ENCODE measurements at regions not wholly inside any gene's neighbourhood (a gene's known extent, or its start where the extent isn't known, plus 50 kb on each side); places are given as distances from the start of the nearest gene placed in this dataset.
"Not testable (repeated sequence)": the region's sequence is repeated elsewhere in the genome, so short reads cannot be mapped to it uniquely, and the experiment has no call there.

DNA sequence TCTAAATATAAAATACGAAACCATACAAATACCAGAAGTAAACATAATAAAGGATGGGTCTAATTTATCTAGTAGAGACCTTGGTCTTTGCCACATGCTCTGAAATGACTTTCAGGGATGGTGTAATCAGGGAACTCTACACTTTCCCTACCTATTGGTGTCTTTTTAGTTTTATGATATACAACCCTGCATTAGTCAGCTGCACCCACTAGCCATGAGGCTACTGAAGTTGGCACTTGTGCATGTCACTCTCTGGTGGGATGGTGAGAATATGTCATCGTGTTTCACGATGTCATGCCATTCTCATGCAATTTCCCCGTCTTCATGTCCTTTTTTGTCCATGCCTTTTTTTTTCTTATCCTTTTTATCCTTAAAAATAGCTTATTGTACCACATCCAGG, 234.9 kb upstream of the ACTBL2 start:
- H3K36me3 ChIP-seq (ENCODE audit: control insufficient read depth, insufficient read depth, low read length) = no peaks in the 10 kb centered on the region
- H3K27me3 ChIP-seq (ENCODE audit: control insufficient read depth, insufficient read depth, low read length, poor library complexity, severe bottlenecking) = no peaks in the 10 kb centered on the region
- WGBS, 2 experiments = 87 to 93% methylated on average over 3 of the region's 4 CpGs
- H3K9me3 ChIP-seq (ENCODE audit: control insufficient read depth, low read length) = no peaks in the 10 kb centered on the region
- H3K27ac ChIP-seq (ENCODE audit: insufficient read depth, low read depth, low read length, poor library complexity, severe bottlenecking) = no peak overlapping the region
- no peak overlapping the region for H3K4me3 ChIP-seq (ENCODE audit: insufficient read depth, low read depth, low read length)
- H3K4me1 ChIP-seq (ENCODE audit: control insufficient read depth, insufficient read depth, low read length) = no peaks in the 10 kb centered on the region

DNA sequence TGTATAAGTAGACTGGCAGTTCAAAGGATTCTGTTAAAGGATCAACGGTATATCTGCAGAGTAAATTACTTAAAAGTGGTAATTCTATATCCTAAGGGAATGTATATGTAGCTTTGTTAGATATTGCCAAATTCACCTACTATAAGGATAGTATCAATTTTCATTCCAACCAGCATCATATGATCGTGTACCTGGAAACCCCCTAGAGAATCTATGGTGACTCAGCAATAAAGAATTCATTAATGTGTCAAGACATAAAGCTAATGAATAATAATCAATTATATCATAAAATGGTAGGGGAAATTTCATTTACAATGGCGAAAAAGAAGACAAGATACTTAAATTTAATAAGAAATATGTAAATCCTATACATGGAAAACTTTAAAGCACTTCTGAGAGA, 234.1 kb upstream of the ACTBL2 start:
- no peaks in the 10 kb centered on the region for H3K9me3 ChIP-seq (ENCODE audit: control insufficient read depth, low read length)
- WGBS, 2 experiments = 92% methylated on average over 2 of the region's 3 CpGs; no CpG with 5 or more reads in 1 of the 2 experiments
- no peak overlapping the region for H3K27ac ChIP-seq (ENCODE audit: insufficient read depth, low read depth, low read length, poor library complexity, severe bottlenecking)

DNA sequence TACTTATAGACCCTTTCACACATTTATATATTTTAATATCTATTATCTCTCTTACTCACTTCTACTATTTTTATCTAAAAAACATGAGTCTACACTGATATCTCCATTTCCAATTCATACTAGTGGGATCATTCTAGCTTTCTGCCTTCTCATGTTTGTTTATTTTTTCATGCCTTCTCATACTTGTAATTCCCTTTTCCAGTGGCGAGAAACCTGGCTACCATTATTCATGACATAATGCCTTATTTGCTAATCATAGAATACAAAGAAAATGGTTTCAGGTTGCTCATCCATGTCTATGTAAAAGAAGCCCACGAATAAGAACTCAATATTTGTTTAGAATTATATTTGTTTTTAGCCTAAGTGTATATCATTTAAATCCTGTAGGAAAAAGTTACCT, 232.7 kb upstream of the ACTBL2 start:
- Histone ChIP-seq H3K27me3 (ENCODE audit: control insufficient read depth, insufficient read depth, low read length, poor library complexity, severe bottlenecking) (no peaks in the 10 kb centered on the region), H3K4me1 (ENCODE audit: control insufficient read depth, insufficient read depth, low read length) (no peaks in the 10 kb centered on the region), H3K4me3 (ENCODE audit: insufficient read depth, low read depth, low read length) (no peak overlapping the region), H3K36me3 (ENCODE audit: control insufficient read depth, insufficient read depth, low read length) (no peaks in the 10 kb centered on the region), H3K27ac (ENCODE audit: insufficient read depth, low read depth, low read length, poor library complexity, severe bottlenecking) (no peak overlapping the region), H3K9me3 (ENCODE audit: control insufficient read depth, low read length) (no peaks in the 10 kb centered on the region)
- WGBS, 2 experiments = 0 to 10% methylated on average over 1 of the region's 2 CpGs

More for the DNA sequence above, 234.1 kb upstream of the ACTBL2 start:
- Histone ChIP-seq H3K4me1 (ENCODE audit: control insufficient read depth, insufficient read depth, low read length) (no peaks in the 10 kb centered on the region), H3K27me3 (ENCODE audit: control insufficient read depth, insufficient read depth, low read length, poor library complexity, severe bottlenecking) (no peaks in the 10 kb centered on the region), H3K36me3 (ENCODE audit: control insufficient read depth, insufficient read depth, low read length) (no peaks in the 10 kb centered on the region), H3K4me3 (ENCODE audit: insufficient read depth, low read depth, low read length) (no peak overlapping the region)

DNA sequence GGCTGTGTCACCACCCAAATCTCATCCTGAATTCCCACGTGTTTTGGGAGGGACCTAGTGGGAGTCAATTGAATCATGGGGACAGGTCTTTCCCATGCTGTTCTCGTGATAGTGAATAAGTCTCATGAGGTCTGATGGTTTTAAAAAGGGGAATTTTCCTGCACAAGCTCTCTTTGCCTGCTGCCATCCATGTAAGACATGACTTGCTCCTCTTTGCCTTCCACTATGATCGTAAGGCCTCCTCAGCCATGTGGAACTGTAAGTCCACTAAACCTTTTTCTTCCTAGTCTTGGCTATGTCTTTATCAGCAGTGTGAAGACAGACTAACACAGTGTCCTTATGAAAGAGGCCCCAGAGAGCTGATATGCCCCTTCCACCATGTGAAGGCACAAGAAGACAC, 230.9 kb upstream of the ACTBL2 start:
- not testable (repeated sequence) for H3K36me3 ChIP-seq (ENCODE audit: control insufficient read depth, insufficient read depth, low read length); H3K27me3 ChIP-seq (ENCODE audit: control insufficient read depth, insufficient read depth, low read length, poor library complexity, severe bottlenecking); H3K4me3 ChIP-seq (ENCODE audit: insufficient read depth, low read depth, low read length); H3K27ac ChIP-seq (ENCODE audit: insufficient read depth, low read depth, low read length, poor library complexity, severe bottlenecking); H3K9me3 ChIP-seq (ENCODE audit: control insufficient read depth, low read length); H3K4me1 ChIP-seq (ENCODE audit: control insufficient read depth, insufficient read depth, low read length)
- 90% methylated on average over 3 of the region's 3 CpGs for WGBS, 2 experiments

DNA sequence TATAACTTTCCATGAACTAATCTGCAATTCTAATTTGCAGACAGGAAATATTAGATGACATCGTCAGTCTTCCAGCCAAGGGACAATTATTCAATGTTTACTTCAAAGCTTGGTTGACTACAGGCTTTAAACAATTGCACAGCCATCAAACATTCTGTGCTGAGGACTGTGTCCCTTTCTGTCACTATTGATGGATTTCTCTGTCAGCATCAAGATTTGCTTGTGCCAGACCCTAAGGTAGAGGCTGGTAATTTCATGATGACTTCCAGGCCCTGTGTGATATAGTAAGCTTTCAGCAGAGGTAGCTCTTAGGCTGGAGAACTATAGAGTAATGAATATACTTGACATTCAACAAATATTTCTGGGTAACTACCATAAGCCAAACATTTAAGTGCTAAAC, 229.3 kb upstream of the ACTBL2 start:
- H3K36me3 ChIP-seq (ENCODE audit: control insufficient read depth, insufficient read depth, low read length) = no peaks in the 10 kb centered on the region
- H3K27ac ChIP-seq (ENCODE audit: insufficient read depth, low read depth, low read length, poor library complexity, severe bottlenecking) = no peak overlapping the region
- H3K9me3 ChIP-seq (ENCODE audit: control insufficient read depth, low read length) = no peaks in the 10 kb centered on the region
- no peaks in the 10 kb centered on the region for H3K4me1 ChIP-seq (ENCODE audit: control insufficient read depth, insufficient read depth, low read length)
- 88 to 91% methylated on average over 1 of the region's 1 CpG for WGBS, 2 experiments
- no peak overlapping the region for H3K4me3 ChIP-seq (ENCODE audit: insufficient read depth, low read depth, low read length)
- no peaks in the 10 kb centered on the region for H3K27me3 ChIP-seq (ENCODE audit: control insufficient read depth, insufficient read depth, low read length, poor library complexity, severe bottlenecking)

DNA sequence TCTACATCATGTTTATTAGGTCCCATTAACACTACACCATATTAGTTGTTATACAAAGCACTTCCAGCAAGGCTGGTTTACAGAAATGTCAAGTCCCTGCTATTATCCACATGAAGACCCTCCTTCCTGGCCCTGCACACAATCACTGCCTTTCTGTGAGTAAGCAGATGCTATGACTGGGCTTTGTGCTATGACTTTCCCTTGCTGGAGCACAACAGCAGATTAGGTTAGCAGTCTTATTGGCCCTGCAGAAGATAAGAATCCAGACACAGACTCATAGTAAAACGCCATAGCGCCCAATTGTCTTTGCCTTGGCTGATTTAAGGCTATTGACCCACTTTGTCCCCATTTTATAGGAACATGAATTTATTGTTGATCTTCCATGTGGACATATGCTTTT, 228.9 kb upstream of the ACTBL2 start:
- no peak overlapping the region for H3K27ac ChIP-seq (ENCODE audit: insufficient read depth, low read depth, low read length, poor library complexity, severe bottlenecking)
- no peak overlapping the region for H3K4me3 ChIP-seq (ENCODE audit: insufficient read depth, low read depth, low read length)
- no peaks in the 10 kb centered on the region for H3K9me3 ChIP-seq (ENCODE audit: control insufficient read depth, low read length)
- 91 to 100% methylated on average over 2 of the region's 2 CpGs for WGBS, 2 experiments
- no peaks in the 10 kb centered on the region for H3K4me1 ChIP-seq (ENCODE audit: control insufficient read depth, insufficient read depth, low read length)
- H3K36me3 ChIP-seq (ENCODE audit: control insufficient read depth, insufficient read depth, low read length) = no peaks in the 10 kb centered on the region
- H3K27me3 ChIP-seq (ENCODE audit: control insufficient read depth, insufficient read depth, low read length, poor library complexity, severe bottlenecking) = no peaks in the 10 kb centered on the region

DNA sequence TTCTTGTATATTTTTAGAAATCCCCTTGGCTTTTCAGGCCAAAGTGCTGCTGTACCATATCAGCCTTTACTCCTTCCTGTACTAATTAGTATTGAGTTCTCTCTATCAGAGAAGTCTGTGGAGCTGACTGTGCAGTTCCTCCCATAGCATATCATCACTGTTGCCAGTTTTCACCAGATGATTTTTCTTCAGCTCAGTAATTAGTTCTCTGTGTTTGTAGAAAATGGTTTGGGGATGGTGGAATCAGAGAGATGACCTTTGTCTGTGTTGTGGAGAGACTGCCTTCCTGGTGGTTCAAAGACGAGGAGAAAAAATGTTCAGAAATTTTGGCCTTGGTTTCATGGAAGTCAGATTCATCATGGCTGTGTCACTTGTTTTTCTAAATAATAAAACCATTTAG, 227.5 kb upstream of the ACTBL2 start:
- H3K27ac ChIP-seq (ENCODE audit: insufficient read depth, low read depth, low read length, poor library complexity, severe bottlenecking) = no peak overlapping the region
- H3K4me1 ChIP-seq (ENCODE audit: control insufficient read depth, insufficient read depth, low read length) = no peaks in the 10 kb centered on the region
- 94 to 95% methylated on average over 1 of the region's 1 CpG for WGBS, 2 experiments
- H3K9me3 ChIP-seq (ENCODE audit: control insufficient read depth, low read length) = no peaks in the 10 kb centered on the region
- no peak overlapping the region for H3K4me3 ChIP-seq (ENCODE audit: insufficient read depth, low read depth, low read length)
- no peaks in the 10 kb centered on the region for H3K27me3 ChIP-seq (ENCODE audit: control insufficient read depth, insufficient read depth, low read length, poor library complexity, severe bottlenecking)
- no peaks in the 10 kb centered on the region for H3K36me3 ChIP-seq (ENCODE audit: control insufficient read depth, insufficient read depth, low read length)

DNA sequence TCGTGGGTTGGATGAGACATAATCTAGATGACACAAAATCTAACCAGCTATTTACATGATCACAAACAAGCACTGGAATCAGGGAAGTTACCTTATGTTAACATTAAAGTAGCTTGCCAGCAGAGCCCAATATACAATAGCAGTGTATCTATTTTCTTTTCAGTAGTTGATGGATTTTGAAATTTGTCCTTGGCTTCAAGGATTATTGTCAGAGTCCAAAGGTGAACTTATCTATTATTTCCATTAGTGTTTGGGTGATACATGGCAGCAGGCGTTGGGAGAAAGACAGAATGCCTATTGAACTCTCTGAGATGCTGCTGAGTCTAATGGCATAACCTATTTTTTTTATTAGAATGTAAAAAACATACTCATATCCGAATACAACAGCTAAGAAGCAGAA, 223.2 kb upstream of the ACTBL2 start:
- no peaks in the 10 kb centered on the region for H3K27me3 ChIP-seq (ENCODE audit: control insufficient read depth, insufficient read depth, low read length, poor library complexity, severe bottlenecking)
- H3K4me1 ChIP-seq (ENCODE audit: control insufficient read depth, insufficient read depth, low read length) = no peaks in the 10 kb centered on the region
- no peaks in the 10 kb centered on the region for H3K36me3 ChIP-seq (ENCODE audit: control insufficient read depth, insufficient read depth, low read length)
- H3K27ac ChIP-seq (ENCODE audit: insufficient read depth, low read depth, low read length, poor library complexity, severe bottlenecking) = no peak overlapping the region
- H3K9me3 ChIP-seq (ENCODE audit: control insufficient read depth, low read length) = no peaks in the 10 kb centered on the region
- H3K4me3 ChIP-seq (ENCODE audit: insufficient read depth, low read depth, low read length) = no peak overlapping the region
- 100% methylated on average over 1 to 2 of the region's 3 CpGs for WGBS, 2 experiments

DNA sequence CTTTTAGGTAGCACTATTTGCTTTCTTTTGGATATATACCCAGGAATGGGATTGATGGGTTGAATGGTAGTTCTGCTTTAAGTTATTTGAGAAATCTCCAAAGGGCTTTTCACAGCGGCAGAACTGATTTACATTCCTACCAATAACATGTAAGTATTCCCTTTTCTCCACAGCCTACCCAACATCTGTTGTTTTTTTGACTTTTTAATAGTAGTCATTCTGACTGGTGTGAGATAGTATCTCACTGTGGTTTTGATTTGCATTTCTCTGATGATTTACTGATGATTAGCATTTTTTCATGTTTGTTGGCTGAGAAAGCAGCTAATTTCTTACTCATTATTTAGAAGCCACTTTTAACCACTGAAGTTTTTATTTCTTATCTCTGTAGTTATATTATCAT, 221.1 kb upstream of the ACTBL2 start:
- H3K9me3 ChIP-seq (ENCODE audit: control insufficient read depth, low read length) = no peaks in the 10 kb centered on the region
- WGBS, 2 experiments = 100% methylated on average over 1 of the region's 1 CpG; no CpG with 5 or more reads in 1 of the 2 experiments
- H3K36me3 ChIP-seq (ENCODE audit: control insufficient read depth, insufficient read depth, low read length) = no peaks in the 10 kb centered on the region

DNA sequence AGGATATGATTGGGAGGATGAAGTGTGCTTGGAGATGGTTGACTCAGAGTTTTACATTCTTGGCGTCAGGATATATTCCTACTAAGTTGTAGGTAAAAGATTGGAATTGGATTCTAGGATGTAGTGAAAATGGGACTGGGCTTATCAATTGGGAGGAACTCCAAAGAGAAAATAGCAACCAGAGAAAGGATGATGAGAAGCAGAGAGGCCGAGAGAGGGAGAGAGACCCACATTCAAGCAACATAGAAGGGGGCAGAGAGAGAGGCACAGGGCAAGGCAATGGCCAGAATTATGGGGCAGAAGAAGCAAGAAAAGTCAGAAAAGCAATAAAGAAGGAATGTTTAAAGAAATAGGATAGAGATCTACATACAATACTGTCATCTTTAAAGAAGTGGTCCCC, 217.9 kb upstream of the ACTBL2 start:
- Histone ChIP-seq H3K4me3 (ENCODE audit: insufficient read depth, low read depth, low read length) (no peak overlapping the region), H3K27ac (ENCODE audit: insufficient read depth, low read depth, low read length, poor library complexity, severe bottlenecking) (no peak overlapping the region), H3K4me1 (ENCODE audit: control insufficient read depth, insufficient read depth, low read length) (peaks cover 10% of the 10 kb centered on the region), H3K27me3 (ENCODE audit: control insufficient read depth, insufficient read depth, low read length, poor library complexity, severe bottlenecking) (no peaks in the 10 kb centered on the region), H3K9me3 (ENCODE audit: control insufficient read depth, low read length) (no peaks in the 10 kb centered on the region), H3K36me3 (ENCODE audit: control insufficient read depth, insufficient read depth, low read length) (no peaks in the 10 kb centered on the region)
- WGBS, 2 experiments = 84 to 95% methylated on average over 2 of the region's 2 CpGs

More for the DNA sequence above, 221.1 kb upstream of the ACTBL2 start:
- no peaks in the 10 kb centered on the region for H3K4me1 ChIP-seq (ENCODE audit: control insufficient read depth, insufficient read depth, low read length)
- H3K27ac ChIP-seq (ENCODE audit: insufficient read depth, low read depth, low read length, poor library complexity, severe bottlenecking) = no peak overlapping the region
- no peak overlapping the region for H3K4me3 ChIP-seq (ENCODE audit: insufficient read depth, low read depth, low read length)
- H3K27me3 ChIP-seq (ENCODE audit: control insufficient read depth, insufficient read depth, low read length, poor library complexity, severe bottlenecking) = no peaks in the 10 kb centered on the region

DNA sequence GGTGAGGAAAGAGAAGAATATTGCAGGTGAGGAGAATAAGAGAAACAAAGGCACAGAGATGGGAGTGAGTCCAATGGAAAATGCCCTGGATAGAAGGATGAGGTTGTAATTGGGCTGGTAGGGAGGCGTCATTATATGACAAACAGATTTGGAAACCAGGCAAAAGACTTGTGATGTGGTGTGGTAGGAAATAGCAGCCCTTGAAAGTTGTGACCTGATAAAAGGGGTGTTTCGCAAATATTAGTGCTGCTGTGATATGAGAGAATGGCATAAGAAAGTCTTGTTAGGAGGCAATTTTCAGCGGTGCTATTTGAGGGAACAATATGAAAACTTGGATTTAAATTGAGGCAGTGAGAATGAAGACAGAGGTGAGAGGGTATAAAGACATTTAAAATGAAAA, 217.5 kb upstream of the ACTBL2 start:
- WGBS, 2 experiments = 95 to 96% methylated on average over 3 of the region's 3 CpGs
- no peaks in the 10 kb centered on the region for H3K9me3 ChIP-seq (ENCODE audit: control insufficient read depth, low read length)
- no peak overlapping the region for H3K4me3 ChIP-seq (ENCODE audit: insufficient read depth, low read depth, low read length)
- peaks cover 10% of the 10 kb centered on the region for H3K4me1 ChIP-seq (ENCODE audit: control insufficient read depth, insufficient read depth, low read length)
- H3K36me3 ChIP-seq (ENCODE audit: control insufficient read depth, insufficient read depth, low read length) = no peaks in the 10 kb centered on the region
- no peak overlapping the region for H3K27ac ChIP-seq (ENCODE audit: insufficient read depth, low read depth, low read length, poor library complexity, severe bottlenecking)
- no peaks in the 10 kb centered on the region for H3K27me3 ChIP-seq (ENCODE audit: control insufficient read depth, insufficient read depth, low read length, poor library complexity, severe bottlenecking)

All from ectodermal cell (in vitro differentiated cells).